ENCODE measurements at regions not wholly inside any gene's neighbourhood (a gene's known extent, or its start where the extent isn't known, plus 50 kb on each side); places are given as distances from the start of the nearest gene placed in this dataset.
"Not testable (repeated sequence)": the region's sequence is repeated elsewhere in the genome, so short reads cannot be mapped to it uniquely, and the experiment has no call there.

- DNase-seq: no peak
Measured at GRCh38 chr13:90585392-90585791, 762.1 kb upstream of the MIR17HG start.

- no peak for DNase-seq
Measured at GRCh38 chr13:90591260-90591926, 756.1 kb upstream of the MIR17HG start.

- no peak for DNase-seq
Measured at GRCh38 chr13:90591927-90592268, 755.6 kb upstream of the MIR17HG start.

- DNase-seq: no peak
Measured at GRCh38 chr13:90592943-90593342, 754.5 kb upstream of the MIR17HG start.

GRCh38 chr13:90594681-90595080, 752.8 kb upstream of the MIR17HG start:
- DNase-seq: no peak

- no peak for DNase-seq
Measured at GRCh38 chr13:90605664-90606063, 741.8 kb upstream of the MIR17HG start.

- DNase-seq: not testable (repeated sequence)
Measured at GRCh38 chr13:90606921-90607320, 740.6 kb upstream of the MIR17HG start.

GRCh38 chr13:90612391-90612790, 735.1 kb upstream of the MIR17HG start:
- no peak for DNase-seq

- DNase-seq: no peak
Measured at GRCh38 chr13:90613076-90613795, 734.3 kb upstream of the MIR17HG start.

GRCh38 chr13:90615236-90615635, 732.3 kb upstream of the MIR17HG start:
- no peak for DNase-seq

- DNase-seq: no peak
Measured at GRCh38 chr13:90615767-90616166, 731.7 kb upstream of the MIR17HG start.

- no peak for DNase-seq
Measured at GRCh38 chr13:90618133-90618532, 729.4 kb upstream of the MIR17HG start.

GRCh38 chr13:90622541-90622940, 724.9 kb upstream of the MIR17HG start:
- no peak for DNase-seq

GRCh38 chr13:90623318-90624011, 724.0 kb upstream of the MIR17HG start:
- no peak for DNase-seq

GRCh38 chr13:90627813-90628212, 719.7 kb upstream of the MIR17HG start:
- DNase-seq: no peak

- DNase-seq: no peak
Measured at GRCh38 chr13:90628471-90628870, 719.0 kb upstream of the MIR17HG start.

- no peak for DNase-seq
Measured at GRCh38 chr13:90630716-90631115, 716.8 kb upstream of the MIR17HG start.

GRCh38 chr13:90632184-90632583, 715.3 kb upstream of the MIR17HG start:
- no peak for DNase-seq

GRCh38 chr13:90633849-90634248, 713.6 kb upstream of the MIR17HG start:
- no peak for DNase-seq

- no peak for DNase-seq
Measured at GRCh38 chr13:90640976-90641375, 706.5 kb upstream of the MIR17HG start.

- DNase-seq: no peak
Measured at GRCh38 chr13:90641884-90642283, 705.6 kb upstream of the MIR17HG start.

GRCh38 chr13:90645582-90645981, 701.9 kb upstream of the MIR17HG start:
- DNase-seq: no peak

- no peak for DNase-seq
Measured at GRCh38 chr13:90648497-90648896, 699.0 kb upstream of the MIR17HG start.

GRCh38 chr13:90652036-90652435, 695.5 kb upstream of the MIR17HG start:
- no peak for DNase-seq
